Progenitor cell of endocrine pancreas (in vitro differentiated cells): ENCODE measurements at regions not wholly inside any gene's neighbourhood (a gene's known extent, or its start where the extent isn't known, plus 50 kb on each side); places are given as distances from the start of the nearest gene placed in this dataset.

Experiments used
- DNase-seq: peaks from one replicate; pipeline ENCODE4 v3.0.0; 2021; ENCODE audit warnings: low spot score; ENCODE audit not compliant: unreplicated experiment
- H3K27ac Mint-ChIP-seq: 2 replicates; pipeline ENCODE4 v1.8.0; 2021; ENCODE audit warnings: mild to moderate bottlenecking, moderate library complexity, mixed read lengths
- H3K27me3 Mint-ChIP-seq: 2 replicates; pipeline ENCODE4 v1.8.0; 2021; ENCODE audit warnings: mixed read lengths
- H3K36me3 Mint-ChIP-seq: 2 replicates; pipeline ENCODE4 v1.8.0; 2022; ENCODE audit warnings: mixed read lengths; ENCODE audit not compliant: insufficient read depth
- H3K4me1 Mint-ChIP-seq: 2 replicates; pipeline ENCODE4 v1.8.0; 2021; ENCODE audit warnings: low read depth, mixed read lengths
- H3K4me3 Mint-ChIP-seq: 2 replicates; pipeline ENCODE4 v1.8.0; 2021; ENCODE audit warnings: low read depth, mild to moderate bottlenecking, moderate library complexity, mixed read lengths
- H3K9me3 Mint-ChIP-seq: 2 replicates; pipeline ENCODE4 v1.8.0; 2021; ENCODE audit warnings: low read depth, mixed read lengths
- CTCF ChIP-seq: fragments of 200-600 bp; sonication (generic); IDR thresholded peaks from one replicate; pipeline ENCODE4 v1.5.0; 2021; ENCODE audit warnings: antibody characterized with exemption, mild to moderate bottlenecking; ENCODE audit not compliant: unreplicated experiment

- DNase-seq, result peak; percentile 31
- no peak overlapping the region for H3K4me3 Mint-ChIP-seq
Measured at GRCh38 chr6:168388641-168389633, 52.0 kb upstream of the SMOC2 start.

GRCh38 chr6:168390749-168391420, 50.1 kb upstream of the SMOC2 start:
- TF ChIP-seq CTCF, result no peak
- Mint-ChIP-seq H3K27me3 (peaks cover 13% of the 10 kb centered on the region), H3K4me3 (no peak overlapping the region), H3K9me3 (no peaks in the 10 kb centered on the region), H3K4me1 (peaks cover 36% of the 10 kb centered on the region), H3K27ac (no peak overlapping the region), H3K36me3 (no peaks in the 10 kb centered on the region)
- DNase-seq, result no peak

More at GRCh38 chr6:168388641-168389633, 52.0 kb upstream of the SMOC2 start:
- peak; percentile 32 for TF ChIP-seq CTCF
- Mint-ChIP-seq H3K36me3 (no peaks in the 10 kb centered on the region), H3K27ac (peak overlapping the region; percentile 62), H3K27me3 (peaks cover 15% of the 10 kb centered on the region), H3K9me3 (no peaks in the 10 kb centered on the region), H3K4me1 (peaks cover 36% of the 10 kb centered on the region)
